Nephron (organoid): ENCODE measurements at regions not wholly inside any gene's neighbourhood (a gene's known extent, or its start where the extent isn't known, plus 50 kb on each side); places are given as distances from the start of the nearest gene placed in this dataset.
A peak's percentile ranks its signal among the peaks of the same experiment; 100 is the strongest.

Experiments
- H3K27ac Mint-ChIP-seq, 3 experiments: 2 replicates each; pipeline ENCODE4 v1.8.0; 2020; ENCODE audit warnings: mixed read lengths in 3 of 3, mild to moderate bottlenecking in 2 of 3, moderate library complexity in 1 of 3
- H3K27me3 Mint-ChIP-seq: 2 replicates; pipeline ENCODE4 v1.8.0; 2021; ENCODE audit warnings: low read depth, mild to moderate bottlenecking, moderate library complexity, mixed read lengths
- H3K36me3 Mint-ChIP-seq: 2 replicates; pipeline ENCODE4 v1.8.0; 2020; ENCODE audit warnings: low read depth, mixed read lengths
- H3K4me1 Mint-ChIP-seq: 2 replicates; pipeline ENCODE4 v1.8.0; 2020; ENCODE audit warnings: mixed read lengths
- H3K4me3 Mint-ChIP-seq, 3 experiments: 2 replicates each; pipeline ENCODE4 v1.8.0; 2020; ENCODE audit warnings: mild to moderate bottlenecking in 3 of 3, mixed read lengths in 3 of 3, moderate library complexity in 2 of 3
- H3K9me3 Mint-ChIP-seq: 2 replicates; pipeline ENCODE4 v1.8.0; 2020; ENCODE audit warnings: mixed read lengths
- CTCF ChIP-seq, 3 experiments: fragments of 200-600 bp; sonication (generic); IDR thresholded peaks; one replicate each; pipeline ENCODE4 v1.5.0; 2021; ENCODE audit warnings: antibody characterized with exemption in 3 of 3; ENCODE audit not compliant: unreplicated experiment in 3 of 3

DNA sequence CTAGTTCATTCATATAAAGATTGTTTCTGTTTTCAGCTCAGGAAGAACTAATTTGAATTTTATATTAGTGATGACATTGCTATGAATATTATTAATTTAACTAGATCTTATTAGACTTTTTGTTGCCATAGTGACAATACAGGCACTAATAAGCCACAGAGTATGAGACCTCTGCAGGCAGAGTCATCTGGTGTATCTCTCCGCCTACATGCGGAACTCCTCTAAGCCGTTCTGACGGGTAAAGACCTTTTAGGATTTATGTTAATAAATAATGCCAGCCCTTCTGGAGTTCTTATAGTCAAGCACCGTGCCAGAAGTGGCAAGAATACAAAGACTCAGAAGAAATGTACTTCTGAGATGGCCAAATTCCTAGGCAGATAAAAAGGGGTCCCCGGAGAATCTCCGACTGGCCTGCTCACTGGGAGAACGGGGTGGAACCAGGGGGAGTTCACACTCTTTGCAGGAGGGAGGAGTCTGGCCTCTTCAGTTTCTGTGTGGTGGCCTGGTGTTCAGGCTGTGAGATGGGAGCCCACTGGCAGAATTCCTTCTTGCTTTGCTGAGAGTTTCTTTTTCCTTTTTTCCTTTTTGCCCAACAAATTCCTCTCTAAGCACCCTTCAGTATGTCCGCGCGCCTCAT lies 85.1 kb upstream of the IL12B start:
- Mint-ChIP-seq H3K9me3 (no peaks in the 10 kb centered on the region), H3K36me3 (no peaks in the 10 kb centered on the region), H3K27me3 (peaks cover 7% of the 10 kb centered on the region), H3K4me3 (peak overlapping the region in 2 of 3 experiments; percentile 3 to 9), H3K4me1 (peaks cover 5% of the 10 kb centered on the region), H3K27ac (no peak overlapping the region)
- no peak for TF ChIP-seq CTCF (IDR thresholded peaks at IDR 0.05; ENCODE audit: unreplicated experiment in 3 of 3)

GRCh38 chr5:159416438-159416837 lies 86.2 kb upstream of the IL12B start:
- Mint-ChIP-seq H3K27ac (no peak overlapping the region), H3K36me3 (no peaks in the 10 kb centered on the region), H3K27me3 (peaks cover 7% of the 10 kb centered on the region), H3K4me3 (no peak overlapping the region), H3K9me3 (no peaks in the 10 kb centered on the region), H3K4me1 (peaks cover 5% of the 10 kb centered on the region)
- no peak for TF ChIP-seq CTCF (IDR thresholded peaks at IDR 0.05; ENCODE audit: unreplicated experiment in 3 of 3)

- Mint-ChIP-seq H3K27me3 (peaks cover 7% of the 10 kb centered on the region), H3K27ac (peak overlapping the region in 1 of 3 experiments; percentile 6), H3K9me3 (no peaks in the 10 kb centered on the region), H3K4me3 (no peak overlapping the region), H3K36me3 (no peaks in the 10 kb centered on the region), H3K4me1 (peaks cover 5% of the 10 kb centered on the region)
- TF ChIP-seq CTCF (IDR thresholded peaks at IDR 0.05; ENCODE audit: unreplicated experiment in 3 of 3): no peak
These were observed 86.9 kb upstream of the IL12B start for GRCh38 chr5:159417170-159417569.

GRCh38 chr5:159419576-159419975 lies 89.3 kb upstream of the IL12B start:
- Mint-ChIP-seq H3K4me1 (peaks cover 5% of the 10 kb centered on the region), H3K27me3 (peaks cover 2% of the 10 kb centered on the region), H3K27ac (no peak overlapping the region), H3K4me3 (no peak overlapping the region), H3K36me3 (no peaks in the 10 kb centered on the region), H3K9me3 (no peaks in the 10 kb centered on the region)
- TF ChIP-seq CTCF (IDR thresholded peaks at IDR 0.05; ENCODE audit: unreplicated experiment in 3 of 3): no peak

DNA sequence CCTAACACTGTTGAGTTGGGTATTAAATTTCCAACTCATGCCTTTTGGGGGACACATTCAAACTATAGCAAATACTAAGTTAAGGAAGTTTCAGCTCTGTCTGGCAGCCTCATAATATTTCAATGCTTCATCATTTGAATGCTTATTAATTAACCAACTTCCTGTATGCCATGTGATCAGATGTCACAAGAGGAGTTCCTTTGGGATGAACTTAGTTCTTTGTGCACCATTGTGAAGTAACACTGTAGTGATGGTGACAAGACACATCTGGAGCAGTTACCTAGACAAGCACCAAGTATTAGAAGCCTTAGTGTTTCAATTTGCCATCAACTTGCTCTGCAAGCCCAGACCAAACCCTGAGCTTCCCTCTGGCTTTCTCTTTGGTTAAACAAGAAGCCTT lies 90.7 kb upstream of the IL12B start:
- H3K4me1 Mint-ChIP-seq: no peaks in the 10 kb centered on the region
- no peaks in the 10 kb centered on the region for H3K9me3 Mint-ChIP-seq
- no peak overlapping the region for H3K27ac Mint-ChIP-seq
- H3K27me3 Mint-ChIP-seq: no peaks in the 10 kb centered on the region
- H3K36me3 Mint-ChIP-seq: no peaks in the 10 kb centered on the region
- H3K4me3 Mint-ChIP-seq: no peak overlapping the region
- no peak for TF ChIP-seq CTCF (IDR thresholded peaks at IDR 0.05; ENCODE audit: unreplicated experiment in 3 of 3)

- H3K36me3 Mint-ChIP-seq: no peaks in the 10 kb centered on the region
- no peaks in the 10 kb centered on the region for H3K4me1 Mint-ChIP-seq
- no peak overlapping the region for H3K4me3 Mint-ChIP-seq
- TF ChIP-seq CTCF (IDR thresholded peaks at IDR 0.05; ENCODE audit: unreplicated experiment in 3 of 3): no peak
- H3K27me3 Mint-ChIP-seq: no peaks in the 10 kb centered on the region
- no peaks in the 10 kb centered on the region for H3K9me3 Mint-ChIP-seq
- H3K27ac Mint-ChIP-seq: no peak overlapping the region
These were observed 92.1 kb upstream of the IL12B start for GRCh38 chr5:159422361-159422760.
